Neuronal stem cell (in vitro differentiated cells): ENCODE measurements at regions not wholly inside any gene's neighbourhood (a gene's known extent, or its start where the extent isn't known, plus 50 kb on each side); places are given as distances from the start of the nearest gene placed in this dataset.

Experiments used
- DNase-seq: peaks from one replicate; pipeline ENCODE4 v3.0.0-alpha.2; 2013; ENCODE audit warnings: low spot score
- H2AFZ ChIP-seq: one replicate; pipeline ENCODE4 v1.6.1; 2013; ENCODE audit warnings: mild to moderate bottlenecking, low read length, inconsistent platforms
- H2AK5ac ChIP-seq: 2 replicates; pipeline ENCODE4 v1.6.1; 2013; ENCODE audit warnings: low read depth, mild to moderate bottlenecking, inconsistent platforms, low read length, moderate library complexity, mixed read lengths
- H2BK120ac ChIP-seq: 2 replicates; pipeline ENCODE4 v1.6.1; 2013; ENCODE audit warnings: low read depth, mild to moderate bottlenecking, inconsistent platforms, low read length, moderate library complexity, mixed read lengths
- H2BK12ac ChIP-seq: one replicate; pipeline ENCODE4 v1.6.1; 2013; ENCODE audit warnings: low read length, inconsistent platforms
- H2BK15ac ChIP-seq: 2 replicates; pipeline ENCODE4 v1.6.1; 2013; ENCODE audit warnings: mild to moderate bottlenecking, low read length, inconsistent platforms, mixed read lengths
- H2BK5ac ChIP-seq: one replicate; pipeline ENCODE4 v1.6.1; 2013; ENCODE audit warnings: inconsistent platforms, mild to moderate bottlenecking, low read length, moderate library complexity
- H3K14ac ChIP-seq: one replicate; pipeline ENCODE4 v1.6.1; 2013; ENCODE audit warnings: low read length, inconsistent platforms
- H3K18ac ChIP-seq: 2 replicates; pipeline ENCODE4 v1.6.1; 2013; ENCODE audit warnings: low read length, inconsistent platforms
- H3K23ac ChIP-seq: 2 replicates; pipeline ENCODE4 v1.6.1; 2013; ENCODE audit warnings: low read depth, mild to moderate bottlenecking, mixed read lengths, low read length, inconsistent platforms; ENCODE audit not compliant: poor library complexity
- H3K27ac ChIP-seq: replicated peaks from 3 replicates; pipeline ENCODE4 v1.5.1; 2013; ENCODE audit warnings: low read length, inconsistent platforms
- H3K27me3 ChIP-seq, 3 experiments: 2 replicates each; pipeline ENCODE4 v1.6.1; 2013; ENCODE audit warnings: low read length in 3 of 3, mild to moderate bottlenecking in 2 of 3, inconsistent platforms in 1 of 3, low read depth in 1 of 3, mixed read lengths in 1 of 3, moderate library complexity in 1 of 3; ENCODE audit not compliant: control insufficient read depth in 3 of 3, insufficient read depth in 3 of 3
- H3K36me3 ChIP-seq, 2 donors: replicated peaks in 1 of 2; 2 replicates each; pipeline ENCODE4 v1.6.1; 2013; ENCODE audit warnings: low read length in 2 of 2; ENCODE audit not compliant: control insufficient read depth in 2 of 2, insufficient read depth in 2 of 2
- H3K4ac ChIP-seq: 2 replicates; pipeline ENCODE4 v1.6.1; 2013; ENCODE audit warnings: inconsistent platforms, mild to moderate bottlenecking, low read length, moderate library complexity
- H3K4me1 ChIP-seq, 2 donors: 1 replicate in 1 of 2; 2 replicates in 1 of 2; pipeline ENCODE4 v1.6.1; 2013; ENCODE audit warnings: low read length in 2 of 2, low read depth in 1 of 2; ENCODE audit not compliant: control insufficient read depth in 2 of 2, insufficient read depth in 1 of 2
- H3K4me2 ChIP-seq: one replicate; pipeline ENCODE4 v1.6.1; 2013; ENCODE audit warnings: mild to moderate bottlenecking, low read length, inconsistent platforms; ENCODE audit not compliant: insufficient read depth, poor library complexity, severe bottlenecking
- H3K4me3 ChIP-seq, 2 donors: 2 replicates each; pipeline ENCODE4 v1.5.1; 2013; ENCODE audit warnings: low read length in 2 of 2, mild to moderate bottlenecking in 2 of 2, inconsistent platforms in 1 of 2, moderate library complexity in 1 of 2
- H3K79me1 ChIP-seq: one replicate; pipeline ENCODE4 v1.6.1; 2013; ENCODE audit warnings: low read depth, mild to moderate bottlenecking, inconsistent platforms, low read length, moderate library complexity
- H3K9ac ChIP-seq: one replicate; pipeline ENCODE4 v1.6.1; 2013; ENCODE audit warnings: mild to moderate bottlenecking, low read depth, low read length, inconsistent platforms; ENCODE audit not compliant: poor library complexity
- H3K9me3 ChIP-seq, 2 donors: replicated peaks in 1 of 2; 2 replicates each; pipeline versions ENCODE3 to v1.6.1; 2013; ENCODE audit warnings: low read length in 2 of 2, mild to moderate bottlenecking in 2 of 2, inconsistent platforms in 1 of 2, low read depth in 1 of 2, mixed read lengths in 1 of 2, moderate library complexity in 1 of 2; ENCODE audit not compliant: control insufficient read depth in 2 of 2, insufficient read depth in 1 of 2
- H4K8ac ChIP-seq: one replicate; pipeline ENCODE4 v1.6.1; 2013; ENCODE audit warnings: low read depth, mild to moderate bottlenecking, inconsistent platforms, low read length, moderate library complexity
- H4K91ac ChIP-seq: one replicate; pipeline ENCODE4 v1.6.1; 2013; ENCODE audit warnings: low read length, low read depth, mild to moderate bottlenecking, inconsistent platforms; ENCODE audit not compliant: poor library complexity
- WGBS, 2 donors: extraction: QIAGEN DNeasy Blood & Tissue Kit; methylation state at CpG; one replicate each; pipeline ENCODE4 v1.1.7; 2013; ENCODE audit warnings: missing lambda C conversion rate in 2 of 2, mixed read lengths in 1 of 2; ENCODE audit not compliant: insufficient read length in 2 of 2, insufficient replicate concordance in 1 of 2; ENCODE audit errors: extremely low coverage in 2 of 2; 5-methylcytosine and 5-hydroxymethylcytosine counted together

DNA sequence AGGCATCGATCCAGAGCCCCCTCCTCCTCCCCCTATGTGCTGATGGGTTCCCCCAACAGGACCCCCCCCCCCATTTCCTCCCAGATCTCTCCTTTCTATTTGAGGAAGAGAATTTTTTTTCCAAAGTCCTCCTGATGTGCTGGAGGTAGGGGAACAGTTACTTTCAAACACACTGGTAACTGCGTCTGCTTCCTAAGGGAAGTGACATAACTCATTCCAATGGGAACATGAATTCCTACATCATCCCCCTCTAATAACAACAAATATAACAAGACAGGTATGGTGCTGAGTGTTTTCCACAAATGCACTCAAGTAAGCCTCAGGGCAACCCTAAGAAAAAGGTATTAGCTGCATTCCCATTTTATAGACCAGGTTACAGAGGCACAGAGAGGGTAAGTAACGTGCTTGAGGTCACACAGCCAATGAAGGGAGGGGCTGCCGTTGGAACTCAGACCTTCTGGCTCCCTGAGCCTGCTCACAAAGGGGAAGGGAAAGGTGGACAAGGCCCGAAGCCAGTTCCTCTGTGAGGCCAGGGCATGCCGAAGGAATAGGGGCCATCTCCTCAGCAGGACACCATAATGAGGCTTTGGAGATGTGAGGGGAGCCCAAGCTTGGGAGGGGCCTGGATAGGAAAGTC lies 121.1 kb upstream of the NCOR2 start:
- H3K27me3 ChIP-seq, result peaks cover 0 to 26% (median 0%) of the 10 kb centered on the region in 3 experiments
- H3K79me1 ChIP-seq, result no peaks in the 10 kb centered on the region
- no peak overlapping the region for H3K23ac ChIP-seq
- no peak overlapping the region for H3K4me2 ChIP-seq
- no peak overlapping the region for H3K4ac ChIP-seq
- H2BK12ac ChIP-seq, result no peak overlapping the region
- no peak overlapping the region for H2AK5ac ChIP-seq
- H3K18ac ChIP-seq, result peak overlapping the region; percentile 12
- H3K36me3 ChIP-seq, result no peaks in the 10 kb centered on the region
- no peak overlapping the region for H3K27ac ChIP-seq
- no peak overlapping the region for H4K8ac ChIP-seq
- no peak overlapping the region for H2BK5ac ChIP-seq
- H3K4me3 ChIP-seq, result no peak overlapping the region
- H3K9ac ChIP-seq, result no peak overlapping the region
- peaks cover 12 to 25% of the 10 kb centered on the region in 2 donors for H3K4me1 ChIP-seq
- H2BK120ac ChIP-seq, result no peak overlapping the region
- H2BK15ac ChIP-seq, result no peak overlapping the region
- no CpG with 5 or more reads among the region's 6 CpGs for WGBS, 2 donors
- DNase-seq, result no peak
- peak overlapping the region; percentile 77 for H2AFZ ChIP-seq
- H3K14ac ChIP-seq, result no peak overlapping the region
- peaks cover 4 to 15% of the 10 kb centered on the region in 2 donors for H3K9me3 ChIP-seq
- H4K91ac ChIP-seq, result no peak overlapping the region

GRCh38 chr12:124687917-124688316 lies 120.5 kb upstream of the NCOR2 start:
- Histone ChIP-seq H3K4me1 (peaks cover 14 to 25% of the 10 kb centered on the region in 2 donors), H2BK120ac (no peak overlapping the region), H3K79me1 (no peaks in the 10 kb centered on the region), H3K27me3 (peaks cover 0 to 31% (median 0%) of the 10 kb centered on the region in 3 experiments), H2AFZ (peak overlapping the region; percentile 77), H2BK12ac (no peak overlapping the region), H3K27ac (peak overlapping the region; percentile 29), H4K91ac (no peak overlapping the region), H3K18ac (peak overlapping the region; percentile 31), H4K8ac (no peak overlapping the region), H3K9me3 (peaks cover 4 to 15% of the 10 kb centered on the region in 2 donors), H3K4ac (no peak overlapping the region), H3K36me3 (no peaks in the 10 kb centered on the region), H3K9ac (no peak overlapping the region), H3K4me3 (no peak overlapping the region), H3K14ac (no peak overlapping the region), H3K4me2 (no peak overlapping the region), H2AK5ac (peak overlapping the region; percentile 41), H2BK15ac (no peak overlapping the region), H3K23ac (no peak overlapping the region), H2BK5ac (peak overlapping the region; percentile 43)
- no CpG with 5 or more reads among the region's 11 CpGs for WGBS, 2 donors
- no peak for DNase-seq

DNA sequence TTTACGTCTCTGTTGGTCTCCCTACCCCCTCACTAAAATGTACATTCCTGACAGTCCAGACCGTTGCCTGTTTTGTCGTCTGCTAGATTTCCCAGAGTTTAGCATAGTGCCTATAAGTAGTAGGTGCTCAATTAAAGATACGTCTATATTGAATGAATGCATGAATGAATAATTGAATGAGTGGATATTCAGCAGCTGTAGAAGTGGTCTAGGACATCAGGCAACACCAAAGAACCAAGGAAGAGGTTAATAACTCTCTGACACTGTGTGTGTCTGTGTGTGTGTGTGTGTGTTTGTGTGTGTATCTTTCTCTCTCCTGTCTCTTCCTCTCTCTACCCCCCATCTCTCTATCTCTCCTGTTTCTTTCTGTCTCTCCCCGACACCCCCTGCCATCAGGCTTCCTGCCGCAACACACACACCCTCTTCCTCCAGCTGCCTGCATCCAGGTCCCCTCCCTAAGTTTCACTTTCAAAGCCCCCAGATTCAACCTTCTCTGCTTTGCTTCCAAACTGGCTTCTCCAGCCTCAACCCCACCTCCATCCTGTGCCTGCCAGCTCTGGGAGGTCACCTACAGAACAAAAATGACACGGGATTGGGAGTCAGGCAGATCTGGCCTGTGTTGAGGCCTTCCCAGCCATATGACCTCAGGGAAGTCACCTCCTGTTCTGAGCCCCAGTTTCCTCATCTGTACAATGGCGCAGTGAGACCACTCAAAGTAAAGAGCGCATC lies 119.9 kb upstream of the NCOR2 start:
- H3K4me3 ChIP-seq, result no peak overlapping the region
- H3K27ac ChIP-seq, result no peak overlapping the region
- no peak overlapping the region for H2BK120ac ChIP-seq
- H3K4ac ChIP-seq, result no peak overlapping the region
- H3K14ac ChIP-seq, result no peak overlapping the region
- no CpG with 5 or more reads among the region's 9 CpGs for WGBS, 2 donors
- peaks cover 0 to 31% (median 0%) of the 10 kb centered on the region in 3 experiments for H3K27me3 ChIP-seq
- H4K8ac ChIP-seq, result no peak overlapping the region
- no peaks in the 10 kb centered on the region for H3K36me3 ChIP-seq
- peak overlapping the region; percentile 5 for H3K18ac ChIP-seq
- H4K91ac ChIP-seq, result no peak overlapping the region
- peak overlapping the region; percentile 77 for H2AFZ ChIP-seq
- peak overlapping the region; percentile 43 for H2BK5ac ChIP-seq
- DNase-seq, result no peak
- no peak overlapping the region for H3K9ac ChIP-seq
- H3K23ac ChIP-seq, result no peak overlapping the region
- no peak overlapping the region for H2BK12ac ChIP-seq
- no peak overlapping the region for H3K4me2 ChIP-seq
- peak overlapping the region; percentile 41 for H2AK5ac ChIP-seq
- peaks cover 4 to 11% of the 10 kb centered on the region in 2 donors for H3K9me3 ChIP-seq
- H2BK15ac ChIP-seq, result no peak overlapping the region
- no peaks in the 10 kb centered on the region for H3K79me1 ChIP-seq
- H3K4me1 ChIP-seq, result peaks cover 14 to 25% of the 10 kb centered on the region in 2 donors
